ENCODE measurements at regions not wholly inside any gene's neighbourhood (a gene's known extent, or its start where the extent isn't known, plus 50 kb on each side); places are given as distances from the start of the nearest gene placed in this dataset.
"Not testable (repeated sequence)": the region's sequence is repeated elsewhere in the genome, so short reads cannot be mapped to it uniquely, and the experiment has no call there.

GRCh38 chr15:54792526-54792925, 404.2 kb downstream of the RSL24D1 start:
- TF ChIP-seq EZH2phosphoT487 (IDR thresholded peaks at IDR 0.05; ENCODE audit: low read depth, severe bottlenecking, unreplicated experiment) (no peak), CTCF (IDR thresholded peaks at IDR 0.05; ENCODE audit: poor library complexity) (no peak), EZH2 (IDR thresholded peaks at IDR 0.05; ENCODE audit: borderline replicate concordance) (no peak)
- no peaks in the 10 kb centered on the region for H4K20me1 ChIP-seq (ENCODE audit: insufficient read depth, poor library complexity, severe bottlenecking)
- WGBS (ENCODE audit: low lambda C conversion rate, missing lambda C conversion rate) = 100% methylated on average over 1 of the region's 1 CpG
- H3K79me2 ChIP-seq = no peaks in the 10 kb centered on the region
- no peaks in the 10 kb centered on the region for H3K9me3 ChIP-seq (ENCODE audit: low read depth)
- no peak for DNase-seq (ENCODE audit: low spot score)
- H3K27me3 ChIP-seq = no peaks in the 10 kb centered on the region
- H3K4me3 ChIP-seq = no peak overlapping the region
- no peaks in the 10 kb centered on the region for H3K4me1 ChIP-seq (ENCODE audit: insufficient read depth)
- no peaks in the 10 kb centered on the region for H3K9me2 ChIP-seq (replicated peaks; ENCODE audit: insufficient read depth)
- no peak overlapping the region for H3K4me2 ChIP-seq
- no peak overlapping the region for H3K27ac ChIP-seq
- H2AFZ ChIP-seq = no peak overlapping the region
- H3K36me3 ChIP-seq (replicated peaks; ENCODE audit: insufficient read depth, low read depth) = no peaks in the 10 kb centered on the region

DNA sequence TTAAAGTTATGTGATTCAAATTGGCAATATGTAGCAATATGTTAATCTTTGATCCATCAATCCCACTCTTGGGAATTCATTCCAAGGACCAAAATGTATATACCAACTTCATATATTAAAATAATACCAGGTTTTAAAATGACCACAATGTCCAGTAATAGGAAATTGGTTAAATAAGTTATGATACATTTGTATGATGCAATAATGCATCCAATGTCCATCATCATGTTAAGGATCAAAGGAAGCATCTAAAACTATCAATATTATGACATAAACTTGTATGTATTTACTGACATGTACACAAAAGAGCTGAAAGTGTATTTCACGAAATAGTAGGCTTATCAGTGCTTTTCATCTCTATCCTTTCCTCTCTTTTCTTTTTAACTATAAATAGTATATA, 406.0 kb downstream of the RSL24D1 start:
- H3K4me2 ChIP-seq = no peak overlapping the region
- H4K20me1 ChIP-seq (ENCODE audit: insufficient read depth, poor library complexity, severe bottlenecking) = no peaks in the 10 kb centered on the region
- no peak overlapping the region for H3K4me3 ChIP-seq
- no peaks in the 10 kb centered on the region for H3K9me2 ChIP-seq (replicated peaks; ENCODE audit: insufficient read depth)
- no peaks in the 10 kb centered on the region for H3K27me3 ChIP-seq
- H2AFZ ChIP-seq = no peak overlapping the region
- no peak overlapping the region for H3K27ac ChIP-seq
- TF ChIP-seq EZH2 (IDR thresholded peaks at IDR 0.05; ENCODE audit: borderline replicate concordance) (no peak), CTCF (IDR thresholded peaks at IDR 0.05; ENCODE audit: poor library complexity) (no peak), EZH2phosphoT487 (IDR thresholded peaks at IDR 0.05; ENCODE audit: low read depth, severe bottlenecking, unreplicated experiment) (no peak)
- H3K79me2 ChIP-seq = no peaks in the 10 kb centered on the region
- no peaks in the 10 kb centered on the region for H3K36me3 ChIP-seq (replicated peaks; ENCODE audit: insufficient read depth, low read depth)
- H3K4me1 ChIP-seq (ENCODE audit: insufficient read depth) = no peaks in the 10 kb centered on the region
- no peak for DNase-seq (ENCODE audit: low spot score)
- WGBS (ENCODE audit: low lambda C conversion rate, missing lambda C conversion rate) = 20% methylated on average over 1 of the region's 1 CpG
- no peaks in the 10 kb centered on the region for H3K9me3 ChIP-seq (ENCODE audit: low read depth)

DNA sequence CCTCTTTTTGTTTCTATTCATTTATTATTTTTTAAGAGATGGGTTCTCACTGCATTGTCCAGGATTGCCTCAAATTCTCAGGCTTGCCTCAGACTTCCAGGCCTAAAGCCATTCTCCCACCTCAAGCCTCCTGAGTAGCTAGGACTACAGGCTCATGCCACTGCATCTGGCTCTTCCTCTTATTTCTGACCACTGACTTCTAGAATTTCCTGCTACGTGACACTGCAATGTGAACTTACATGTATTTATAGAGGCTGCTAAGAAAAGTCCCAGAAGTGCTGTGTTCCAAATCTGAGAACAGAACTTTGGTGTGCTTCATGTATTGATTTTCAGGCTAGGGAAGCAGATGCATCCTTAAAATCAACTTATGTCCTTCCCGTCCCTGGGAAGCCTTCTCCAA, 407.4 kb downstream of the RSL24D1 start:
- Histone ChIP-seq H3K36me3 (replicated peaks; ENCODE audit: insufficient read depth, low read depth) (no peaks in the 10 kb centered on the region), H3K4me1 (ENCODE audit: insufficient read depth) (no peaks in the 10 kb centered on the region), H3K9me3 (ENCODE audit: low read depth) (no peaks in the 10 kb centered on the region), H3K4me2 (no peak overlapping the region), H3K4me3 (no peak overlapping the region), H2AFZ (no peak overlapping the region), H3K79me2 (no peaks in the 10 kb centered on the region), H3K27me3 (no peaks in the 10 kb centered on the region), H3K9me2 (replicated peaks; ENCODE audit: insufficient read depth) (no peaks in the 10 kb centered on the region), H4K20me1 (ENCODE audit: insufficient read depth, poor library complexity, severe bottlenecking) (no peaks in the 10 kb centered on the region), H3K27ac (no peak overlapping the region)
- 60% methylated on average over 2 of the region's 2 CpGs for WGBS (ENCODE audit: low lambda C conversion rate, missing lambda C conversion rate)
- no peak for TF ChIP-seq CTCF (IDR thresholded peaks at IDR 0.05; ENCODE audit: poor library complexity)
- TF ChIP-seq EZH2phosphoT487 (IDR thresholded peaks at IDR 0.05; ENCODE audit: low read depth, severe bottlenecking, unreplicated experiment) = no peak
- TF ChIP-seq EZH2 (IDR thresholded peaks at IDR 0.05; ENCODE audit: borderline replicate concordance) = no peak
- no peak for DNase-seq (ENCODE audit: low spot score)

DNA sequence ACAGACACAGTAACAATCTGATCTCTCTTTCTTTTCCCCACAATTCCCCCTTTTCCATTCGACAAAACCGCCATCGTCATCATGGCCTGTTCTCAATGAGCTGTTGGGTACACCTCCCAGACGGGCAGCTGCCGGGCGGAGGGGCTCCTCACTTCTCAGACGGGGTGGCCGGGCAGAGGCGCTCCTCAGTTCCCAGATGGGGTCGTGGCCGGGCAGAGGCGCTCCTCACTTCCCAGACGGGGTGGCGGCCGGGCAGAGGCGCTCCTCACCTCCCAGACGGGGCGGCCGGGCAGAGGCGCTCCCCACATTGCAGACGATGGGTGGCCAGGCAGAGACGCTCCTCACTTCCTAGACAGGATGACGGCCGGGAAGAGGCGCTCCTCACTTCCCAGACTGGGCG, 415.5 kb downstream of the RSL24D1 start:
- H3K4me2 ChIP-seq = not testable (repeated sequence)

More for the DNA sequence above, 415.5 kb downstream of the RSL24D1 start:
- not testable (repeated sequence) for H3K79me2 ChIP-seq; H3K27ac ChIP-seq; H3K9me2 ChIP-seq (replicated peaks; ENCODE audit: insufficient read depth); H3K36me3 ChIP-seq (replicated peaks; ENCODE audit: insufficient read depth, low read depth); H2AFZ ChIP-seq; H3K9me3 ChIP-seq (ENCODE audit: low read depth); H3K4me1 ChIP-seq (ENCODE audit: insufficient read depth); H3K27me3 ChIP-seq; H3K4me3 ChIP-seq; DNase-seq (ENCODE audit: low spot score); H4K20me1 ChIP-seq (ENCODE audit: insufficient read depth, poor library complexity, severe bottlenecking)
- WGBS (ENCODE audit: low lambda C conversion rate, missing lambda C conversion rate) = 96% methylated on average over 14 of the region's 26 CpGs

All from hepatocyte (in vitro differentiated cells).